MM.1S (cell line): ENCODE measurements at regions not wholly inside any gene's neighbourhood (a gene's known extent, or its start where the extent isn't known, plus 50 kb on each side); places are given as distances from the start of the nearest gene placed in this dataset.

Source experiments
- DNase-seq: peaks from one replicate; pipeline ENCODE4 v3.0.0-alpha.2; 2015
- H2AFZ ChIP-seq: fragments of 300-600 bp; sonication (generic); 2 replicates; pipeline ENCODE4 v1.6.0; 2016; ENCODE audit warnings: antibody characterized with exemption, low read length
- H3F3A ChIP-seq: fragments of 300-600 bp; sonication (generic); 2 replicates; pipeline ENCODE4 v1.6.1; 2016; ENCODE audit warnings: mild to moderate bottlenecking, antibody characterized with exemption, low read length, moderate library complexity, mixed read lengths; ENCODE audit not compliant: insufficient read depth
- H3K27ac ChIP-seq: fragments of 300-600 bp; sonication (generic); 2 replicates; pipeline ENCODE4 v1.5.1; 2016; ENCODE audit warnings: mild to moderate bottlenecking, low read length
- H3K27me3 ChIP-seq: fragments of 300-600 bp; sonication (generic); replicated peaks from 2 replicates; pipeline ENCODE4 v1.6.0; 2016; ENCODE audit warnings: low read length; ENCODE audit not compliant: insufficient read depth
- H3K36me3 ChIP-seq: fragments of 300-600 bp; sonication (generic); replicated peaks from 2 replicates; pipeline ENCODE4 v1.6.1; 2016; ENCODE audit warnings: mild to moderate bottlenecking, low read length, mixed read lengths; ENCODE audit not compliant: insufficient read depth
- H3K4me1 ChIP-seq: fragments of 300-600 bp; sonication (generic); 2 replicates; pipeline ENCODE4 v1.6.1; 2016; ENCODE audit warnings: low read length, mixed read lengths
- H3K4me2 ChIP-seq: fragments of 300-600 bp; sonication (generic); 2 replicates; pipeline ENCODE4 v1.6.0; 2016; ENCODE audit warnings: low read depth, low read length
- H3K4me3 ChIP-seq: fragments of 300-600 bp; sonication (generic); 2 replicates; pipeline ENCODE4 v1.5.1; 2016; ENCODE audit warnings: low read length, mixed read lengths
- H3K79me2 ChIP-seq: fragments of 300-600 bp; sonication (generic); 2 replicates; pipeline ENCODE4 v1.6.1; 2016; ENCODE audit warnings: mixed run types, low read length, mixed read lengths
- H3K9ac ChIP-seq: fragments of 300-600 bp; sonication (generic); 2 replicates; pipeline ENCODE4 v1.6.1; 2016; ENCODE audit warnings: low read length, mixed read lengths
- H3K9me2 ChIP-seq: fragments of 300-600 bp; sonication (generic); replicated peaks from 2 replicates; pipeline ENCODE4 v1.6.1; 2016; ENCODE audit warnings: mild to moderate bottlenecking, low read length, mixed read lengths; ENCODE audit not compliant: insufficient read depth
- H3K9me3 ChIP-seq: fragments of 300-600 bp; sonication (generic); replicated peaks from 2 replicates; pipeline ENCODE4 v1.6.1; 2016; ENCODE audit warnings: mild to moderate bottlenecking, low read length, mixed read lengths; ENCODE audit not compliant: insufficient read depth
- H4K20me1 ChIP-seq: fragments of 300-600 bp; sonication (generic); 2 replicates; pipeline ENCODE4 v1.6.1; 2016; ENCODE audit warnings: mild to moderate bottlenecking, low read length, moderate library complexity, mixed read lengths; ENCODE audit not compliant: insufficient read depth
- EZH2 ChIP-seq: fragments of 300-600 bp; sonication (generic); optimal IDR thresholded peaks from 2 replicates; pipeline ENCODE3; 2017; ENCODE audit warnings: low read depth, mild to moderate bottlenecking, antibody characterized with exemption, low read length, mixed read lengths
- EZH2phosphoT487 ChIP-seq: fragments of 300-600 bp; sonication (generic); IDR thresholded peaks from 2 replicates; pipeline ENCODE4 v1.6.1; 2018; ENCODE audit warnings: antibody characterized with exemption, low read length
- TF ChIP-seq, protein P1 (sequence below): fragments of 300-600 bp; sonication (generic); IDR thresholded peaks from 2 replicates; pipeline ENCODE4 v1.5.1; 2016; ENCODE audit warnings: antibody characterized with exemption, low read length, mixed read lengths

DNA sequence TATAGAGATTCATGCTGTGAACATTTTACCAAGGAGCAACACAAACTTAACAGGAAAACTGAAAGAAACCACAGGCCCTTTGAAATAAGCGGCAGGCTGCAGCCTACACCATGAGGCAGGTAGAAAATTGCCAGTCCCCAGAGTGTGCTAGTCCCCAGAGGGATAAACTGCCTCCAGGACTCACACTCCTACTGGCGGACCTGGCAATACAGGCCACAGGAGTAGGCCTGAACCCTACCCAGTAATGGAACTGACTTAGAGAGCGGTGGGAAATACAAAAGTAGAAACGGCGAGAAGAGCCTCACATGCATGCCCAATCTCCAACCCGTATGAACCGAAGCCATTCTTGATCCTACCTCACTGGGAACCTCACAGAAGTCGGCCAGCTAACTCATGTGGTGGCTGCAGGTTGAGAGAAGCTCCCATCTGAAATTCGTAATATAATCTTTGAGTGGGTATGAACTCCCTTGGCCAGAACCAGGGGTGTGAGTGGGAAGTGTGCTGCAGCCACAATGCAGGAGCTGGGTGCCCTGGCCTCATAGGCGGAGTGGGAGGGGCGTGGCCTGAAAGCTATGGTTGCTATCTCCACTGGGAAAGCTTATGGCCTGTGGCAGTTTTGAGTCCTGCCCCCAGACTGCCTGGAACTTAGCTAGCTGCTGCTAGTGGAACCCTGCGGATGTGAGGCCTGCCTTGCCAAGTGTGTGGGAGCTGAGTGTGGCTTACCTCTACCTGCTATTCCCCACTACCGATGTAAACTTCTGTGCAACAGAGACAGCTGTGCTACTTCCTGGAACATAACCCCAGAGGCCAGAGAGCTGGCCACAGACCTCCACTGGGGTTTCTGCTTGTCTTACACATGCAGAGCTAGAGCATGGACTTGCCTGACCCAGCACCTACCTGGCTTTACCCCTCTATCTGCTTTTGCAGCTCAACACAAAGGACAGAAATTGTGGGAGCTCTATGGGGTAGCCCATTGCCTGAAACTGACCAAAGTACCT lies 146.5 kb upstream of the COL21A1 start:
- Histone ChIP-seq H3K27ac (no peak overlapping the region), H3K9me2 (no peaks in the 10 kb centered on the region), H4K20me1 (no peaks in the 10 kb centered on the region), H3K4me3 (no peak overlapping the region), H3K27me3 (no peaks in the 10 kb centered on the region), H3F3A (no peaks in the 10 kb centered on the region), H3K9me3 (no peaks in the 10 kb centered on the region), H3K79me2 (no peaks in the 10 kb centered on the region), H3K36me3 (no peaks in the 10 kb centered on the region), H3K4me2 (no peak overlapping the region), H3K4me1 (no peaks in the 10 kb centered on the region), H3K9ac (no peak overlapping the region), H2AFZ (no peak overlapping the region)
- no peak for TF ChIP-seq EZH2phosphoT487
- TF ChIP-seq EZH2, result no peak
- TF ChIP-seq, protein P1, sequence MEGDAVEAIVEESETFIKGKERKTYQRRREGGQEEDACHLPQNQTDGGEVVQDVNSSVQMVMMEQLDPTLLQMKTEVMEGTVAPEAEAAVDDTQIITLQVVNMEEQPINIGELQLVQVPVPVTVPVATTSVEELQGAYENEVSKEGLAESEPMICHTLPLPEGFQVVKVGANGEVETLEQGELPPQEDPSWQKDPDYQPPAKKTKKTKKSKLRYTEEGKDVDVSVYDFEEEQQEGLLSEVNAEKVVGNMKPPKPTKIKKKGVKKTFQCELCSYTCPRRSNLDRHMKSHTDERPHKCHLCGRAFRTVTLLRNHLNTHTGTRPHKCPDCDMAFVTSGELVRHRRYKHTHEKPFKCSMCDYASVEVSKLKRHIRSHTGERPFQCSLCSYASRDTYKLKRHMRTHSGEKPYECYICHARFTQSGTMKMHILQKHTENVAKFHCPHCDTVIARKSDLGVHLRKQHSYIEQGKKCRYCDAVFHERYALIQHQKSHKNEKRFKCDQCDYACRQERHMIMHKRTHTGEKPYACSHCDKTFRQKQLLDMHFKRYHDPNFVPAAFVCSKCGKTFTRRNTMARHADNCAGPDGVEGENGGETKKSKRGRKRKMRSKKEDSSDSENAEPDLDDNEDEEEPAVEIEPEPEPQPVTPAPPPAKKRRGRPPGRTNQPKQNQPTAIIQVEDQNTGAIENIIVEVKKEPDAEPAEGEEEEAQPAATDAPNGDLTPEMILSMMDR, result no peak
- no peak for DNase-seq

GRCh38 chr6:56388415-56388755 lies 141.0 kb upstream of the COL21A1 start:
- no peak for DNase-seq

GRCh38 chr6:56387621-56388414 lies 140.4 kb upstream of the COL21A1 start:
- H3K9me2 ChIP-seq, result no peaks in the 10 kb centered on the region
- H4K20me1 ChIP-seq, result no peaks in the 10 kb centered on the region
- no peak overlapping the region for H3K4me3 ChIP-seq
- H3K27ac ChIP-seq, result no peak overlapping the region
- H3K4me1 ChIP-seq, result no peaks in the 10 kb centered on the region
- TF ChIP-seq EZH2phosphoT487 (no peak), EZH2 (no peak)
- TF ChIP-seq, protein P1, result no peak
- H3K9me3 ChIP-seq, result no peaks in the 10 kb centered on the region
- H3K4me2 ChIP-seq, result no peak overlapping the region
- H2AFZ ChIP-seq, result no peak overlapping the region
- H3F3A ChIP-seq, result no peaks in the 10 kb centered on the region
- H3K79me2 ChIP-seq, result no peaks in the 10 kb centered on the region
- H3K36me3 ChIP-seq, result no peaks in the 10 kb centered on the region
- no peak for DNase-seq
- no peaks in the 10 kb centered on the region for H3K27me3 ChIP-seq
- no peak overlapping the region for H3K9ac ChIP-seq

More at GRCh38 chr6:56388415-56388755, 141.0 kb upstream of the COL21A1 start:
- no peaks in the 10 kb centered on the region for H3K4me1 ChIP-seq
- H4K20me1 ChIP-seq, result no peaks in the 10 kb centered on the region
- no peaks in the 10 kb centered on the region for H3K36me3 ChIP-seq
- H3K9me2 ChIP-seq, result no peaks in the 10 kb centered on the region
- no peak overlapping the region for H3K27ac ChIP-seq
- no peak for TF ChIP-seq EZH2
- H3K79me2 ChIP-seq, result no peaks in the 10 kb centered on the region
- no peaks in the 10 kb centered on the region for H3K27me3 ChIP-seq
- no peaks in the 10 kb centered on the region for H3F3A ChIP-seq
- no peaks in the 10 kb centered on the region for H3K9me3 ChIP-seq
- H2AFZ ChIP-seq, result no peak overlapping the region
- no peak overlapping the region for H3K9ac ChIP-seq
- no peak overlapping the region for H3K4me3 ChIP-seq
- H3K4me2 ChIP-seq, result no peak overlapping the region
